GM21723 (cell line): ENCODE measurements at regions not wholly inside any gene's neighbourhood (a gene's known extent, or its start where the extent isn't known, plus 50 kb on each side); places are given as distances from the start of the nearest gene placed in this dataset.
"Not testable (repeated sequence)": the region's sequence is repeated elsewhere in the genome, so short reads cannot be mapped to it uniquely, and the experiment has no call there.

Experiments
- ATAC-seq: cut with Tn5 transposase; IDR thresholded peaks from one replicate; pipeline ENCODE4 v1.9.1; 2021; ENCODE audit warnings: mild to moderate bottlenecking, moderate library complexity; ENCODE audit not compliant: unreplicated experiment

GRCh38 chrX:33989936-33990335, 142.2 kb downstream of the FAM47A start:
- no peak for ATAC-seq

GRCh38 chrX:33987458-33987857, 144.7 kb downstream of the FAM47A start:
- no peak for ATAC-seq

- no peak for ATAC-seq
Measured at GRCh38 chrX:33974676-33975075, 157.4 kb downstream of the FAM47A start.

- no peak for ATAC-seq
Measured at GRCh38 chrX:33970028-33970967, 161.8 kb downstream of the FAM47A start.

- no peak for ATAC-seq
Measured at GRCh38 chrX:33969105-33969504, 163.0 kb downstream of the FAM47A start.

GRCh38 chrX:33968611-33969010, 163.5 kb downstream of the FAM47A start:
- no peak for ATAC-seq

GRCh38 chrX:33949300-33949699, 182.8 kb downstream of the FAM47A start:
- ATAC-seq = no peak

- not testable (repeated sequence) for ATAC-seq
Measured at GRCh38 chrX:33926249-33926648, 205.9 kb downstream of the FAM47A start.

GRCh38 chrX:33923262-33923661, 208.9 kb downstream of the FAM47A start:
- ATAC-seq = no peak

GRCh38 chrX:33909836-33910235, 222.3 kb downstream of the FAM47A start:
- no peak for ATAC-seq

GRCh38 chrX:33908898-33909297, 223.2 kb downstream of the FAM47A start:
- no peak for ATAC-seq

GRCh38 chrX:33908074-33908473, 224.0 kb downstream of the FAM47A start:
- ATAC-seq = no peak

GRCh38 chrX:33906971-33907370, 225.1 kb downstream of the FAM47A start:
- no peak for ATAC-seq

GRCh38 chrX:33892670-33893069, 239.4 kb downstream of the FAM47A start:
- ATAC-seq = no peak

- ATAC-seq = no peak
Measured at GRCh38 chrX:33855251-33855650, 276.9 kb downstream of the FAM47A start.

GRCh38 chrX:33852146-33852545, 280.0 kb downstream of the FAM47A start:
- not testable (repeated sequence) for ATAC-seq

GRCh38 chrX:33840176-33840575, 291.9 kb downstream of the FAM47A start:
- ATAC-seq = no peak

GRCh38 chrX:33831211-33831610, 300.9 kb downstream of the FAM47A start:
- ATAC-seq = no peak

- ATAC-seq = no peak
Measured at GRCh38 chrX:33817266-33817665, 314.8 kb downstream of the FAM47A start.

GRCh38 chrX:33808636-33809035, 323.5 kb downstream of the FAM47A start:
- no peak for ATAC-seq

- no peak for ATAC-seq
Measured at GRCh38 chrX:33784548-33784947, 347.6 kb downstream of the FAM47A start.

- no peak for ATAC-seq
Measured at GRCh38 chrX:33741807-33742206, 390.3 kb downstream of the FAM47A start.

- no peak for ATAC-seq
Measured at GRCh38 chrX:33735182-33735581, 396.9 kb downstream of the FAM47A start.
